GM06990 (cell line): ENCODE measurements at regions not wholly inside any gene's neighbourhood (a gene's known extent, or its start where the extent isn't known, plus 50 kb on each side); places are given as distances from the start of the nearest gene placed in this dataset.

ENCODE experiments used
- DNase-seq: peaks from one replicate; pipeline ENCODE4 v3.0.0-alpha.2; 2011; ENCODE audit not compliant: insufficient read length; ENCODE audit errors: extremely low read depth
- H3K27me3 ChIP-seq: replicated peaks from 2 replicates; pipeline ENCODE4 v1.6.0; 2011; ENCODE audit warnings: low read length; ENCODE audit not compliant: control insufficient read depth, insufficient read depth
- H3K36me3 ChIP-seq: 2 replicates; pipeline ENCODE4 v1.5.1; 2011; ENCODE audit warnings: low read length; ENCODE audit not compliant: control insufficient read depth, insufficient read depth
- H3K4me3 ChIP-seq: replicated peaks from 2 replicates; pipeline ENCODE4 v1.5.1; 2011; ENCODE audit warnings: low read depth, mild to moderate bottlenecking, control low read depth, low read length
- TF ChIP-seq, protein P1 (sequence below): IDR thresholded peaks from 2 replicates; pipeline ENCODE4 v1.5.1; 2011; ENCODE audit warnings: low read length, control low read depth, mild to moderate bottlenecking, inconsistent platforms; ENCODE audit not compliant: insufficient read depth, poor library complexity, severe bottlenecking

DNA sequence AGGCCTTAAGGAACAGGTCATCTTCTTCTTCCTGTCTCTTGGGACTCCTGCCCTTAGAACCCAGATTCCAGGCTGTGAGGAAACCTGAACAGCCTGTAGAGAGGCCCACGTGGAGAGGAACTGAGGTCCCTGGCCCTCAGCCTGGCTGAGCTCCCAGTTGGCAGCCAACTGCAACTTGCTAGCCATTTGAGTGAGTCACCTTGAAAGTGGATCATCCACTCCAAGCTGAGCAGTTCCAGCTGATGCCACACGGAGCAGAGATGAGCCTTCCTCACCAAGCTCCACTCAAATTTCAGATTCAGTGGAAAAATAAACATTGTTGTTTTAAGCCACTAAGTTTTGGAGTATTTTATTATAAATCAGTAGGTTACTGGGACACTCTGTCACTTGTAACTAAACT is 392.5 kb downstream of the BCOR start:
- DNase-seq: no peak
- TF ChIP-seq, protein P1, sequence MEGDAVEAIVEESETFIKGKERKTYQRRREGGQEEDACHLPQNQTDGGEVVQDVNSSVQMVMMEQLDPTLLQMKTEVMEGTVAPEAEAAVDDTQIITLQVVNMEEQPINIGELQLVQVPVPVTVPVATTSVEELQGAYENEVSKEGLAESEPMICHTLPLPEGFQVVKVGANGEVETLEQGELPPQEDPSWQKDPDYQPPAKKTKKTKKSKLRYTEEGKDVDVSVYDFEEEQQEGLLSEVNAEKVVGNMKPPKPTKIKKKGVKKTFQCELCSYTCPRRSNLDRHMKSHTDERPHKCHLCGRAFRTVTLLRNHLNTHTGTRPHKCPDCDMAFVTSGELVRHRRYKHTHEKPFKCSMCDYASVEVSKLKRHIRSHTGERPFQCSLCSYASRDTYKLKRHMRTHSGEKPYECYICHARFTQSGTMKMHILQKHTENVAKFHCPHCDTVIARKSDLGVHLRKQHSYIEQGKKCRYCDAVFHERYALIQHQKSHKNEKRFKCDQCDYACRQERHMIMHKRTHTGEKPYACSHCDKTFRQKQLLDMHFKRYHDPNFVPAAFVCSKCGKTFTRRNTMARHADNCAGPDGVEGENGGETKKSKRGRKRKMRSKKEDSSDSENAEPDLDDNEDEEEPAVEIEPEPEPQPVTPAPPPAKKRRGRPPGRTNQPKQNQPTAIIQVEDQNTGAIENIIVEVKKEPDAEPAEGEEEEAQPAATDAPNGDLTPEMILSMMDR: no peak
- H3K36me3 ChIP-seq: no peaks in the 10 kb centered on the region
- no peak overlapping the region for H3K4me3 ChIP-seq
- no peaks in the 10 kb centered on the region; the same call in 1 of the 2 replicates for H3K27me3 ChIP-seq

DNA sequence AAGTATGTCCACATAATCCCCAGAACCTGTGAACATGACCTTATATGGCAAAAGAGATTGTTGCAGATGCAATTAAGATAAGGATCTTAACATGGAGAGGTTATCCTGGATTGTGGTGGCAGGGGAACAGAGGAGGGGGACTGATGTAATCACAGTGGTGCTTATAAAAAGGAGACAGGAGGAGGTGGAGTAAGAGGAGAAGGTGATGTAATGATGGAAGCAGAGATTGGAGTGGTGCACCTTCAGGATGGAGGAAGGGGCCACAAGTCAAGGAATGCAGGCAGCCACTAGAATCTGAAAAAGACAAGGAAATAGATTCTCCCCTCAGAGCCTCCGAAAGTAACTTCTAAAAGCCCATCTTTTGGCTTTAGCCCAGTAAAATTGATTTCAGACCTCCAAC is 388.4 kb downstream of the BCOR start:
- Histone ChIP-seq H3K36me3 (no peaks in the 10 kb centered on the region), H3K27me3 (no peaks in the 10 kb centered on the region; the same call in 1 of the 2 replicates), H3K4me3 (no peak overlapping the region)
- no peak for DNase-seq
- TF ChIP-seq, protein P1: no peak

DNA sequence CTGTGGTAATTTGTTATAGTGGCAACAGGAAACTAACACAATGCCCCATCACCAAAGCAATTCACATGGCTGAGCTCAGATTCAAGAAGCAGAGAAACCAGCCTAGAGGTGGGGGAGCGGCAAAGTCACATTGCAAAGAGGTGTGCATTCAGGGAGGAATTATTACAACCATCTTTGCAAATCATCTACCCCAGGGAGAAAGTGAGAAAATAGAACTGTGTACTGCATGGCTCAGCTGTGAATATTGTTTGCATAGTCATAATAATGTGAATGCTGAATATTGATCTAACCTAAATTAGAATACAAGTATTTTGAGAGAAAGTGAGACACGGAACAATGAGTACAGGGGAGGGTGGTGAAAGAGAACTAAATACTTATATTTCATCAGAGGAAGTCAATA is 387.9 kb downstream of the BCOR start:
- Histone ChIP-seq H3K4me3 (no peak overlapping the region), H3K27me3 (no peaks in the 10 kb centered on the region), H3K36me3 (no peaks in the 10 kb centered on the region)
- no peak for DNase-seq
- TF ChIP-seq, protein P1: no peak

DNA sequence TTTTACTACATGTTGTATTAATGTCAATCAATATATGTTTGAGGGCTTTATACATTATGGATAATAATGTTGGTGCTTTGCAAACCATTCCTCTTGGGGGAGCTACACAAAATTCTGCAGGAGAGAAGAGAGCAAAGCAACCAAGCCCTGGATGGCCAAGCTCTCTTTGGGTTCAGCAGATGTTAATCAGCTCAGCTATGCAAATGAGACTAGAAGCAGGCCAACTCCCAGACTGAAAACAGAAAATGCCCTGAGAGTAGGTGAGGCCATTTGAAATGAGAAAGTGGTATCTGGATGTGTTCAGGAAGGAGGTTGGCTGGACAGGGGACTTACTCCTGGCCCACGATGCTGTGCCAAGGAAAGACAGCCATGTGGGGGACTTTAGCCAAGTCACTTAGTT is 387.0 kb downstream of the BCOR start:
- H3K4me3 ChIP-seq: no peak overlapping the region
- no peak for DNase-seq
- no peaks in the 10 kb centered on the region for H3K36me3 ChIP-seq
- H3K27me3 ChIP-seq: no peaks in the 10 kb centered on the region
- TF ChIP-seq, protein P1: no peak

DNA sequence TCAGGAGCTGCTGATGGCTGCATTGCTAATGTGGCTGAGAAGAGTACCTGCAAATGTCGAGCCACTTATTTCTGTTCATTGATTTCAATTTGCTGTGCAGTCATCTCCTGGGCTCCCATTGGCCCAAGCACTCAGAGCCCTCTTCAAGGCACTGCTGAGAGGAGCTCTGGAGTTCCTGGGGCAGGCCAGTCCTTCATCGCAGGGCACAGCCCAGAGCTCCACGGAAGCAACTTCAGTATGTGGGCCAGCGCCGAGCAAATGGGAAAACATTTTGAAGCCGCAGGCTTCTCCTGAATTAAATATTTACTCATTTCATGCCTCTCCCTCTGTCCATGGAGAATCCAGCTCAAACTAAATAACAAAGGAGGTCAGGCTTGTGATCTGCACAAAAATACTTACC is 383.3 kb downstream of the BCOR start:
- DNase-seq: no peak
- no peaks in the 10 kb centered on the region for H3K36me3 ChIP-seq
- H3K4me3 ChIP-seq: no peak overlapping the region
- H3K27me3 ChIP-seq: no peaks in the 10 kb centered on the region; the same call in 1 of the 2 replicates
- TF ChIP-seq, protein P1: no peak

DNA sequence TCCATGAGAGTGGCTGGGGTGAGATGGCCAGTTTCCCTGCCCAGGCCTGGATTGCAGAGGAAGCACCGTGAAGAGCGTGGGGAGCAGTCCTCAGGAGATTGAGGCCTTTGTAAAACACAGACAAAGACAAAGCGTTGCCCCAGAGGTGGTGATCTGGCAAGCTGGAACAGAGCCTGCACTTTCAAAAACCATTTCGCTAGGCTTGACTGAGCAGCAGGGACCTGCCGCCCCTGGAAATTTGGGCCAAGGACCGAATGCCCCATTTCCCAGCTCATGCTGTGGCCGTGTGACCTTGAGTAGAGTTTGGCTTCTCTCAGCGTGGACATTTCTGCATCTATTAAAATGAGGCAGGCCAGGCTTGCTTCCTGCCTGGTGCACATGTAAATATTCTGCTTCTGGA is 381.4 kb downstream of the BCOR start:
- no peak overlapping the region for H3K4me3 ChIP-seq
- no peaks in the 10 kb centered on the region; the same call in 1 of the 2 replicates for H3K27me3 ChIP-seq
- no peaks in the 10 kb centered on the region for H3K36me3 ChIP-seq
- no peak for DNase-seq
- TF ChIP-seq, protein P1: no peak
